HepG2 (cell line): ENCODE measurements at regions not wholly inside any gene's neighbourhood (a gene's known extent, or its start where the extent isn't known, plus 50 kb on each side); places are given as distances from the start of the nearest gene placed in this dataset.

ENCODE experiments used
- ATAC-seq: fragments of 200-7000 bp; cut with Tn5 transposase; 3 replicates; pipeline ENCODE4 v1.9.1; 2020; ENCODE audit warnings: mild to moderate bottlenecking, moderate library complexity
- BruUV-seq: library from RNA; stranded (reverse); fragments of 400-500 nt; replicated peaks from 2 replicates; lab custom pipeline; 2021; lab: Mats Ljungman, UMichigan
- CTCF ChIA-PET: fragments of 300-600 bp; formaldehyde crosslinking; extraction: SDS; loops from one replicate; lab custom pipeline; 2021; ENCODE audit warnings: low total read pairs, inconsistent platforms, low intra/inter-chr PET ratio; lab: Yijun Ruan, JAX
- POLR2A ChIA-PET: fragments of 350-600 bp; sonication (Branson Sonifier 250); formaldehyde crosslinking; loops from one replicate; lab custom pipeline; 2020; ENCODE audit warnings: antibody characterized with exemption, inconsistent platforms; lab: Yijun Ruan, JAX
- DNase-seq: peaks from one replicate; pipeline ENCODE4 v3.0.0-alpha.2; 2015; ENCODE audit warnings: low spot score
- FAIRE-seq: peaks from 3 replicates; lab custom pipeline; 2011; peaks lifted over from hg19 to GRCh38; lab: Jason Lieb, UNC
- H2AFZ ChIP-seq: one replicate; pipeline ENCODE4 v1.6.1; 2011; ENCODE audit warnings: low read length, inconsistent platforms
- H3K27ac ChIP-seq: fragments of 300-600 bp; 3 replicates; pipeline ENCODE4 v1.8.0; 2011; ENCODE audit warnings: mixed run types, mild to moderate bottlenecking, mixed read lengths, low read length, inconsistent platforms; ENCODE audit not compliant: insufficient read depth; ENCODE audit errors: extremely low read length
- H3K27me3 ChIP-seq, 2 experiments: fragments of 200-600 bp in 1 of 2; 2 replicates in 1 of 2; 3 replicates in 1 of 2; pipeline versions ENCODE4 v1.6.0 to v1.8.0; 2011; ENCODE audit warnings: low read length in 2 of 2, mild to moderate bottlenecking in 2 of 2, moderate library complexity in 2 of 2, inconsistent platforms in 1 of 2; ENCODE audit not compliant: insufficient read depth in 2 of 2, control insufficient read depth in 1 of 2
- H3K36me3 ChIP-seq, 2 experiments: fragments of 200-600 bp in 1 of 2; replicated peaks in 1 of 2; 2 replicates in 1 of 2; 3 replicates in 1 of 2; pipeline versions ENCODE4 v1.5.1 to v1.8.0; 2011; ENCODE audit warnings: low read length in 2 of 2, inconsistent platforms in 1 of 2; ENCODE audit not compliant: insufficient read depth in 2 of 2, control insufficient read depth in 1 of 2
- H3K4me1 ChIP-seq: 2 replicates; pipeline ENCODE4 v1.5.1; 2012; ENCODE audit warnings: low read length, inconsistent platforms; ENCODE audit not compliant: insufficient read depth
- H3K4me2 ChIP-seq: 2 replicates; pipeline ENCODE4 v1.6.0; 2011; ENCODE audit warnings: low read depth, low read length, inconsistent platforms
- H3K4me3 ChIP-seq, 3 experiments: fragments of 200-600 bp in 1 of 3; sonication (generic), shearing (Covaris generic) in 1 of 3; replicated peaks in 1 of 3; 2 replicates each; pipeline ENCODE4 v1.5.1; 2011 to 2016; ENCODE audit warnings: low read length in 3 of 3, inconsistent platforms in 2 of 3, low read depth in 2 of 3, mild to moderate bottlenecking in 2 of 3, control low read depth in 1 of 3, mixed read lengths in 1 of 3; ENCODE audit not compliant: insufficient read depth in 1 of 3
- H3K79me2 ChIP-seq: one replicate; pipeline ENCODE4 v1.6.1; 2011; ENCODE audit warnings: low read length, inconsistent platforms; ENCODE audit not compliant: insufficient read depth
- H3K9ac ChIP-seq: 2 replicates; pipeline ENCODE4 v1.6.0; 2011; ENCODE audit warnings: mild to moderate bottlenecking, low read depth, low read length, inconsistent platforms; ENCODE audit not compliant: insufficient read depth
- H3K9me3 ChIP-seq: 2 replicates; pipeline ENCODE4 v1.5.1; 2012; ENCODE audit warnings: mild to moderate bottlenecking, low read length
- H4K20me1 ChIP-seq: 2 replicates; pipeline ENCODE4 v1.6.0; 2011; ENCODE audit warnings: inconsistent platforms, mild to moderate bottlenecking, low read length, moderate library complexity; ENCODE audit not compliant: insufficient read depth
- ATF7-NPFF ChIP-seq: sonication (generic); formaldehyde crosslinking; IDR thresholded peaks from 2 replicates; pipeline ENCODE4 v1.8.1; 2023; ENCODE audit warnings: mild to moderate bottlenecking, low read depth, missing genetic modification reagents, moderate library complexity
- EZH2 ChIP-seq: conservative IDR thresholded peaks from 2 replicates; pipeline ENCODE4 v1.6.1; 2012; ENCODE audit warnings: mild to moderate bottlenecking, low read depth, low read length, moderate library complexity
- MAF1 ChIP-seq: sonication (generic); formaldehyde crosslinking; IDR thresholded peaks from 2 replicates; pipeline ENCODE4 v1.5.0; 2020; ENCODE audit warnings: missing genetic modification reagents, borderline replicate concordance
- MIER2 ChIP-seq: IDR thresholded peaks from 2 replicates; pipeline ENCODE4 v1.6.1; 2016; ENCODE audit warnings: missing biosample characterization, missing genetic modification reagents
- RFX5 ChIP-seq: IDR thresholded peaks from 2 replicates; pipeline ENCODE4 v1.6.1; 2011; ENCODE audit warnings: low read depth, low read length, improper control_type of control experiment
- ZNF629 ChIP-seq: sonication (generic); formaldehyde crosslinking; conservative IDR thresholded peaks from 2 replicates; pipeline ENCODE4 v1.5.0; 2020; ENCODE audit warnings: missing genetic modification reagents
- WGBS: methylation state at CpG from one replicate; pipeline ENCODE4 v1.1.6; 2017; ENCODE audit warnings: low lambda C conversion rate; 5-methylcytosine and 5-hydroxymethylcytosine counted together
- in situ Hi-C: cut with HindIII; loops from 2 replicates; pipeline ENCODE4 v1.10.0; 2017; ENCODE audit warnings: low pct_unique_long_range_greater_than_20kb; ENCODE audit not compliant: extremely low pct_ligation_motif_present
- intact Hi-C: fragments of 100-400 bp; cut with micrococcal nuclease; formaldehyde crosslinking; loops from one replicate; pipeline ENCODE4 v1.10.0; 2022; ENCODE audit not compliant: unreplicated experiment
- TF ChIP-seq, protein P1 (sequence below): IDR thresholded peaks from 2 replicates; pipeline ENCODE4 v1.6.1; 2018; ENCODE audit warnings: missing genetic modification reagents, mild to moderate bottlenecking, missing compliant biosample characterization
- TF ChIP-seq, protein P2 (sequence below): sonication (generic); formaldehyde crosslinking; conservative IDR thresholded peaks from 2 replicates; pipeline ENCODE4 v1.4.0; 2020; ENCODE audit warnings: missing genetic modification reagents
- TF ChIP-seq, protein P3 (sequence below): sonication (generic); formaldehyde crosslinking; IDR thresholded peaks from 2 replicates; pipeline ENCODE4 v1.5.1; 2020; ENCODE audit warnings: mild to moderate bottlenecking, missing genetic modification reagents

DNA sequence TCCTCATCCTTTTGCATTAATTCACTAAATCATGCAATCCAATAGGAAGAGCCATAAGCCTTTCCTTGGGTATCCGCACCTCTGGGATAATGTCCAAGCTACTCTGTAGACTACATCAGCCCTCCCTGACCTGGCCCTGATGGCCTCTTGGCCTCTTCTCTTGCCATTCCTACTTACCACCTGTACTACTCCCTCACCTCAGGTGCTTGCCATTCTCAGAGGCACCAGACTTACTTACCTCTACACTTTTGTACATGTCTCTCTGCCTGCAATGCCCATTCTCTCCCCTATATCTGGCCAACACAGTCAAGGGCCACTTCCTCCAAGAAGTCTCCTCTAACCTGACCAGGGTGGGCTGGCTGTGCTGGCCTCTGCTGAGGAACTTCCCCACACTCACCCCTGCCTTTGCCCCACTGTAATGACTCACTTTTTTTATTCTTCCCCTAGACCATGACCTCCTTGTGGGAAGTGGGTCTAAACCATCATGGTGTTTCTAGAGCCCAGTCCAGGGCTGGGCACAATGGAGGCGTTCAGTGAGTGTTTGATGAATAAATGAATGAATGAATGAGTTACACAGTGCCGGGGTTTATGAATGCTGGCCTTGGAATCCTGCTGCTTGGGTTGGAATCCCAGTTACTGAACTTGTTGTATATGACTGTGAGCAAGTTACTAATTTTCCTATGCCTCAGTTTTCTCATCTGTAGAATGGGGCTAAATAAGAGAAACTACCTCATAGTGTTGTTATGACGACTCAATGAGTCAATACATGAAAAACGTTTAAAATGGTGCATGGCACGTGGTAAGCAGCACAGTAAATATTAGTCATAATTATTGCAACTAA is 179.8 kb downstream of the FOXD2 start:
- Histone ChIP-seq H3K9ac (no peak overlapping the region), H3K36me3 (no peaks in the 10 kb centered on the region), H3K9me3 (no peaks in the 10 kb centered on the region), H2AFZ (no peak overlapping the region), H3K4me1 (no peaks in the 10 kb centered on the region), H3K4me2 (no peak overlapping the region), H3K79me2 (no peaks in the 10 kb centered on the region), H3K27me3 (no peaks in the 10 kb centered on the region), H3K4me3 (no peak overlapping the region), H4K20me1 (no peaks in the 10 kb centered on the region), H3K27ac (no peak overlapping the region)
- ChIA-PET POLR2A (no interaction called here), CTCF (no interaction called here)
- no peak for TF ChIP-seq EZH2
- TF ChIP-seq ZNF629 (CRISPR knock-in tag) = peak; percentile 57
- no peak for TF ChIP-seq MAF1 (CRISPR knock-in tag)
- no peak for FAIRE-seq
- ATAC-seq = no peak
- no peak for DNase-seq
- in situ Hi-C loops (no loop called here), intact Hi-C loops (no loop called here)
- 18% methylated on average over 6 of the region's 6 CpGs for WGBS
- BruUV-seq = no TSS peak

DNA sequence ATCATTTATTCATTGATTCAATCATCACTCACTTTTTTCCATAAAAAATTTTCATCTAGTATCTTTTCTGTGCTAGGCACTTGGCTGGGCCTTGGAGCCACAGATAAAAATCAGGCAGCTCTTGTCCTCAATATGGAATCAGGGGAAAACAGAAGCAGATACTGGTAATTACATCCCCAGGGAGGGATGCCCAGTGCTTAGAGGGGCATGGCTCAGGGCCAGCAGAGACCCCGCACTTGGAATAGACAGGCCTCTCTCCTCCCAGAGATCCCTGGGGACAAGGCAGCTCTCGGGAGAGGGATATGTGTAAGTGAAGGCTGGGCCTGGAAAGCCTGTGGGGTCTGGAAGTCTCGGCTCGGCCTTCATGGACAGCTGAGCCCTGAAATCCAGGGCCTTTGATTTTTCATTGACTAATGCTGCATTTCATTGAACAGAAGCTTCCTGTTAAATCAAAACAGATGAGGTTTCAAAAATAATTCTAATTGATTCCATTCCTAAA is 180.4 kb downstream of the FOXD2 start:
- POLR2A ChIA-PET = interaction anchor here (0.5 kb wide), 1 partner anchor 434 kb away, joined by 3 read pairs; no protein-coding TSS in a partner anchor
- no peak overlapping the region for H3K4me2 ChIP-seq
- H3K27ac ChIP-seq = no peak overlapping the region
- in situ Hi-C loops = no loop called here
- BruUV-seq = no TSS peak
- H3K9ac ChIP-seq = no peak overlapping the region
- H3K27me3 ChIP-seq = no peaks in the 10 kb centered on the region
- H4K20me1 ChIP-seq = no peaks in the 10 kb centered on the region
- H3K4me3 ChIP-seq = no peak overlapping the region
- no peaks in the 10 kb centered on the region for H3K79me2 ChIP-seq
- no peak overlapping the region for H2AFZ ChIP-seq
- CTCF ChIA-PET = no interaction called here
- FAIRE-seq (no peak), ATAC-seq (no peak), DNase-seq (no peak)
- no peaks in the 10 kb centered on the region for H3K36me3 ChIP-seq
- 45% methylated on average over 2 of the region's 4 CpGs for WGBS
- intact Hi-C loops = no loop called here
- no peaks in the 10 kb centered on the region for H3K9me3 ChIP-seq
- H3K4me1 ChIP-seq = no peaks in the 10 kb centered on the region
- TF ChIP-seq, protein P1, sequence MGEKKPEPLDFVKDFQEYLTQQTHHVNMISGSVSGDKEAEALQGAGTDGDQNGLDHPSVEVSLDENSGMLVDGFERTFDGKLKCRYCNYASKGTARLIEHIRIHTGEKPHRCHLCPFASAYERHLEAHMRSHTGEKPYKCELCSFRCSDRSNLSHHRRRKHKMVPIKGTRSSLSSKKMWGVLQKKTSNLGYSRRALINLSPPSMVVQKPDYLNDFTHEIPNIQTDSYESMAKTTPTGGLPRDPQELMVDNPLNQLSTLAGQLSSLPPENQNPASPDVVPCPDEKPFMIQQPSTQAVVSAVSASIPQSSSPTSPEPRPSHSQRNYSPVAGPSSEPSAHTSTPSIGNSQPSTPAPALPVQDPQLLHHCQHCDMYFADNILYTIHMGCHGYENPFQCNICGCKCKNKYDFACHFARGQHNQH = no peak
- TF ChIP-seq, protein P2, sequence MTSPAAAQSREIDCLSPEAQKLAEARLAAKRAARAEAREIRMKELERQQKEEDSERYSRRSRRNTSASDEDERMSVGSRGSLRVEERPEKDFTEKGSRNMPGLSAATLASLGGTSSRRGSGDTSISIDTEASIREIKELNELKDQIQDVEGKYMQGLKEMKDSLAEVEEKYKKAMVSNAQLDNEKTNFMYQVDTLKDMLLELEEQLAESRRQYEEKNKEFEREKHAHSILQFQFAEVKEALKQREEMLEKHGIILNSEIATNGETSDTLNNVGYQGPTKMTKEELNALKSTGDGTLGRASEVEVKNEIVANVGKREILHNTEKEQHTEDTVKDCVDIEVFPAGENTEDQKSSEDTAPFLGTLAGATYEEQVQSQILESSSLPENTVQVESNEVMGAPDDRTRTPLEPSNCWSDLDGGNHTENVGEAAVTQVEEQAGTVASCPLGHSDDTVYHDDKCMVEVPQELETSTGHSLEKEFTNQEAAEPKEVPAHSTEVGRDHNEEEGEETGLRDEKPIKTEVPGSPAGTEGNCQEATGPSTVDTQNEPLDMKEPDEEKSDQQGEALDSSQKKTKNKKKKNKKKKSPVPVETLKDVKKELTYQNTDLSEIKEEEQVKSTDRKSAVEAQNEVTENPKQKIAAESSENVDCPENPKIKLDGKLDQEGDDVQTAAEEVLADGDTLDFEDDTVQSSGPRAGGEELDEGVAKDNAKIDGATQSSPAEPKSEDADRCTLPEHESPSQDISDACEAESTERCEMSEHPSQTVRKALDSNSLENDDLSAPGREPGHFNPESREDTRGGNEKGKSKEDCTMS (CRISPR knock-in tag) = no peak
- no peak for TF ChIP-seq ATF7-NPFF (CRISPR knock-in tag)
- TF ChIP-seq, protein P3, sequence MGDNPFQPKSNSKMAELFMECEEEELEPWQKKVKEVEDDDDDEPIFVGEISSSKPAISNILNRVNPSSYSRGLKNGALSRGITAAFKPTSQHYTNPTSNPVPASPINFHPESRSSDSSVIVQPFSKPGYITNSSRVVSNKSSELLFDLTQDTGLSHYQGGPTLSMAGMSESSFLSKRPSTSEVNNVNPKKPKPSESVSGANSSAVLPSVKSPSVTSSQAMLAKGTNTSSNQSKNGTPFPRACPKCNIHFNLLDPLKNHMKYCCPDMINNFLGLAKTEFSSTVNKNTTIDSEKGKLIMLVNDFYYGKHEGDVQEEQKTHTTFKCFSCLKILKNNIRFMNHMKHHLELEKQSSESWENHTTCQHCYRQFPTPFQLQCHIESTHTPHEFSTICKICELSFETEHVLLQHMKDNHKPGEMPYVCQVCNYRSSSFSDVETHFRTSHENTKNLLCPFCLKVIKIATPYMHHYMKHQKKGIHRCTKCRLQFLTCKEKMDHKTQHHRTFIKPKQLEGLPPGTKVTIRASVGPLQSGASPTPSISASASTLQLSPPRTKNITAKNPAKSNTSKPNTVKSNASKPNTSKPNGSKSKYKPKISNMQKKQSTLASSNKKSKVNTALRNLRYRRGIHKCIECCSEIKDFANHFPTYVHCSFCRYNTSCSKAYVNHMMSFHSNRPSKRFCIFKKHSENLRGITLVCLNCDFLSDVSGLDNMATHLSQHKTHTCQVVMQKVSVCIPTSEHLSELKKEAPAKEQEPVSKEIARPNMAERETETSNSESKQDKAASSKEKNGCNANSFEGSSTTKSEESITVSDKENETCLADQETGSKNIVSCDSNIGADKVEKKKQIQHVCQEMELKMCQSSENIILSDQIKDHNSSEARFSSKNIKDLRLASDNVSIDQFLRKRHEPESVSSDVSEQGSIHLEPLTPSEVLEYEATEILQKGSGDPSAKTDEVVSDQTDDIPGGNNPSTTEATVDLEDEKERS (CRISPR knock-in tag) = no peak
- no peak for TF ChIP-seq RFX5
- no peak for TF ChIP-seq MIER2
